Spleen (tissue), 7 donors: ENCODE measurements at regions not wholly inside any gene's neighbourhood (a gene's known extent, or its start where the extent isn't known, plus 50 kb on each side); places are given as distances from the start of the nearest gene placed in this dataset.

ENCODE experiments used
- POLR2A ChIP-seq, 3 donors: fragments of 450-650 bp; IDR thresholded peaks; one replicate each; pipeline ENCODE4 v1.5.1; 2017; ENCODE audit warnings: antibody characterized with exemption in 3 of 3, mild to moderate bottlenecking in 1 of 3
- POLR2AphosphoS5 ChIP-seq, 3 donors: sonication (generic); formaldehyde crosslinking; IDR thresholded peaks; one replicate each; pipeline ENCODE4 v1.5.1; 2017; ENCODE audit warnings: antibody characterized with exemption in 3 of 3
- TF ChIP-seq, protein P1 (sequence below), 11 experiments: fragments of 200-600 bp in 7 of 11; fragments of 450-650 bp in 4 of 11; sonication (generic) in 4 of 11; IDR thresholded peaks in 8 of 11; conservative IDR thresholded peaks in 3 of 11; 1 replicate in 7 of 11; 2 replicates in 4 of 11; pipeline versions ENCODE4 v1.4.0 to v1.8.0; 2016 to 2021; ENCODE audit warnings: antibody characterized with exemption in 11 of 11, inconsistent platforms in 4 of 11, mild to moderate bottlenecking in 1 of 11
- donor health status: DM: no; HTN: no; CAD: no; lungs with moderate emphysema.
- donor health status: DM: no; HTN: no; CAD: no.
- donor health status: DM: no; HTN: no; CAD: no.

DNA sequence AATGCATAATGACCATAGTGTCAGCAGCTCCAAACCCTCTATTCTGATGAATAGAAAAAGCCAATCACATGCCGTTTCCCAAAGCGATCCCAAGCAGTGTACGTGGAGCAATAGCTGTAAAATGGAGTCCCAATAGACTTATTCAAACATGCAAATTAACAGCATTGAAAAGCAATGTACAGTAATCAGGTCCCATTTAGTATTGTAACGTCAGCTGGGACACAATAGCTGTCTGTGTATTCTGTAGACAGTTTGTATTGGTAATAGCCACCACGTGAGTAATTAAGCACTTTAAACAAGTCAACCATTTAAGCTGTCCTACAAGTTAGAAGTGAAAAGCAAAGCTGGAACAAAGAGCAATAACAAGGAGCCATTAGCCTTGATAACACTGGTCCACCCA lies 698.2 kb downstream of the PCDH17 start:
- TF ChIP-seq, protein P1, sequence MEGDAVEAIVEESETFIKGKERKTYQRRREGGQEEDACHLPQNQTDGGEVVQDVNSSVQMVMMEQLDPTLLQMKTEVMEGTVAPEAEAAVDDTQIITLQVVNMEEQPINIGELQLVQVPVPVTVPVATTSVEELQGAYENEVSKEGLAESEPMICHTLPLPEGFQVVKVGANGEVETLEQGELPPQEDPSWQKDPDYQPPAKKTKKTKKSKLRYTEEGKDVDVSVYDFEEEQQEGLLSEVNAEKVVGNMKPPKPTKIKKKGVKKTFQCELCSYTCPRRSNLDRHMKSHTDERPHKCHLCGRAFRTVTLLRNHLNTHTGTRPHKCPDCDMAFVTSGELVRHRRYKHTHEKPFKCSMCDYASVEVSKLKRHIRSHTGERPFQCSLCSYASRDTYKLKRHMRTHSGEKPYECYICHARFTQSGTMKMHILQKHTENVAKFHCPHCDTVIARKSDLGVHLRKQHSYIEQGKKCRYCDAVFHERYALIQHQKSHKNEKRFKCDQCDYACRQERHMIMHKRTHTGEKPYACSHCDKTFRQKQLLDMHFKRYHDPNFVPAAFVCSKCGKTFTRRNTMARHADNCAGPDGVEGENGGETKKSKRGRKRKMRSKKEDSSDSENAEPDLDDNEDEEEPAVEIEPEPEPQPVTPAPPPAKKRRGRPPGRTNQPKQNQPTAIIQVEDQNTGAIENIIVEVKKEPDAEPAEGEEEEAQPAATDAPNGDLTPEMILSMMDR (IDR thresholded peaks at IDR 0.05 in 8 of 11, conservative IDR thresholded peaks at IDR 0.05 in 3 of 11) = no peak
- TF ChIP-seq POLR2AphosphoS5 (IDR thresholded peaks at IDR 0.05) (no peak), POLR2A (IDR thresholded peaks at IDR 0.05) (no peak)
